ENCODE measurements at regions not wholly inside any gene's neighbourhood (a gene's known extent, or its start where the extent isn't known, plus 50 kb on each side); places are given as distances from the start of the nearest gene placed in this dataset.

GRCh38 chr15:93835344-93835743 lies 396.0 kb upstream of the MCTP2 start:
- TF ChIP-seq ZNF70 (CRISPR knock-in tag; IDR thresholded peaks at IDR 0.05) (no peak), TSHZ2 (CRISPR knock-in tag; IDR thresholded peaks at IDR 0.05) (no peak), ZFP30 (CRISPR knock-in tag; IDR thresholded peaks at IDR 0.05) (no peak), SNAI2 (CRISPR knock-in tag; IDR thresholded peaks at IDR 0.05) (no peak), CSRNP3 (CRISPR knock-in tag; IDR thresholded peaks at IDR 0.05) (no peak), ZC3H10 (CRISPR knock-in tag; IDR thresholded peaks at IDR 0.05) (no peak), BACH2 (CRISPR knock-in tag; IDR thresholded peaks at IDR 0.05; ENCODE audit: borderline replicate concordance) (no peak), RARB (CRISPR knock-in tag; IDR thresholded peaks at IDR 0.05) (no peak), ESRRG (CRISPR knock-in tag; IDR thresholded peaks at IDR 0.05) (no peak)
- ATAC-seq: no peak

GRCh38 chr15:93831641-93832040 lies 399.7 kb upstream of the MCTP2 start:
- TF ChIP-seq RARB (CRISPR knock-in tag; IDR thresholded peaks at IDR 0.05) (no peak), ZNF565 (CRISPR knock-in tag; conservative IDR thresholded peaks at IDR 0.05; ENCODE audit: low read depth) (no peak), POU6F1 (CRISPR knock-in tag; IDR thresholded peaks at IDR 0.05; ENCODE audit: borderline replicate concordance, low read depth) (no peak), ISL1 (CRISPR knock-in tag; IDR thresholded peaks at IDR 0.05) (no peak), TCF4 (CRISPR knock-in tag; IDR thresholded peaks at IDR 0.05; ENCODE audit: borderline replicate concordance) (no peak), CSRNP3 (CRISPR knock-in tag; IDR thresholded peaks at IDR 0.05) (no peak), GLIS3 (CRISPR knock-in tag; IDR thresholded peaks at IDR 0.05) (no peak), TSHZ2 (CRISPR knock-in tag; IDR thresholded peaks at IDR 0.05) (no peak), CREB5 (CRISPR knock-in tag; IDR thresholded peaks at IDR 0.05; ENCODE audit: low read depth) (no peak), ZC3H10 (CRISPR knock-in tag; IDR thresholded peaks at IDR 0.05) (no peak), BACH2 (CRISPR knock-in tag; IDR thresholded peaks at IDR 0.05; ENCODE audit: borderline replicate concordance) (no peak), PPARA (CRISPR knock-in tag; IDR thresholded peaks at IDR 0.05; ENCODE audit: borderline replicate concordance) (no peak), ZNF8 (CRISPR knock-in tag; IDR thresholded peaks at IDR 0.05) (no peak), ZFP3 (CRISPR knock-in tag; IDR thresholded peaks at IDR 0.05) (no peak), CSDC2 (CRISPR knock-in tag; IDR thresholded peaks at IDR 0.05) (no peak), OSR1 (CRISPR knock-in tag; IDR thresholded peaks at IDR 0.05) (no peak), PATZ1 (CRISPR knock-in tag; IDR thresholded peaks at IDR 0.05; ENCODE audit: borderline replicate concordance) (no peak), SNAI2 (CRISPR knock-in tag; IDR thresholded peaks at IDR 0.05) (no peak), TOX (CRISPR knock-in tag; IDR thresholded peaks at IDR 0.05; ENCODE audit: borderline replicate concordance) (no peak), ARNTL (CRISPR knock-in tag; IDR thresholded peaks at IDR 0.05; ENCODE audit: borderline replicate concordance, low read depth) (no peak)
- ATAC-seq: no peak
